K562 (cell line): ENCODE measurements at regions not wholly inside any gene's neighbourhood (a gene's known extent, or its start where the extent isn't known, plus 50 kb on each side); places are given as distances from the start of the nearest gene placed in this dataset.

ENCODE experiments used
- ATAC-seq: fragments of 200-7000 bp; cut with Tn5 transposase; 3 replicates; pipeline ENCODE4 v1.9.1; 2020; ENCODE audit warnings: moderate library complexity
- BruUV-seq: library from RNA; stranded (reverse); fragments of 400-500 nt; replicated peaks from 2 replicates; lab custom pipeline; 2021; lab: Mats Ljungman, UMichigan
- CTCF ChIA-PET: fragments of 300-600 bp; formaldehyde crosslinking; extraction: SDS; loops from one replicate; lab custom pipeline; 2021; ENCODE audit warnings: low intra/inter-chr PET ratio; lab: Yijun Ruan, JAX
- POLR2A ChIA-PET: fragments of 300-600, 350-650 bp; sonication (Branson Sonifier 250); formaldehyde crosslinking; extraction: SDS; loops from one replicate; lab custom pipeline; 2021; ENCODE audit warnings: antibody characterized with exemption, inconsistent platforms; lab: Yijun Ruan, JAX
- DNase-seq, 4 experiments: peaks; one replicate each; pipeline versions ENCODE4 v3.0.0 to v3.0.0-alpha.2; 2011 to 2018; ENCODE audit warnings: low spot score in 3 of 4, mixed read lengths in 3 of 4; ENCODE audit errors: extremely low read depth in 1 of 4
- FAIRE-seq: peaks from 2 replicates; lab custom pipeline; 2011; peaks lifted over from hg19 to GRCh38; lab: Jason Lieb, UNC
- H2AFZ ChIP-seq: 2 replicates; pipeline ENCODE4 v1.6.0; 2011; ENCODE audit warnings: low read depth, low read length, control low read depth, inconsistent platforms
- H3K27ac ChIP-seq: fragments of 200-600 bp; 3 replicates; pipeline ENCODE4 v1.8.0; 2011; ENCODE audit warnings: low read depth, mild to moderate bottlenecking, control low read depth, inconsistent platforms, low read length, moderate library complexity, mixed read lengths; ENCODE audit errors: extremely low read depth
- H3K27me3 ChIP-seq, 2 experiments: fragments of 300-600 bp in 1 of 2; 2 replicates in 1 of 2; 3 replicates in 1 of 2; pipeline versions ENCODE4 v1.6.0 to v1.8.0; 2011; ENCODE audit warnings: inconsistent platforms in 2 of 2, low read length in 2 of 2, mild to moderate bottlenecking in 1 of 2, mixed read lengths in 1 of 2, moderate library complexity in 1 of 2; ENCODE audit not compliant: control insufficient read depth in 2 of 2, insufficient read depth in 2 of 2
- H3K36me3 ChIP-seq: fragments of 300-600 bp; 3 replicates; pipeline ENCODE4 v1.8.0; 2011; ENCODE audit warnings: mild to moderate bottlenecking, low read length, inconsistent platforms; ENCODE audit not compliant: control insufficient read depth, insufficient read depth
- H3K4me1 ChIP-seq, 2 experiments: fragments of 200-600 bp in 1 of 2; replicated peaks in 1 of 2; 2 replicates in 1 of 2; 3 replicates in 1 of 2; pipeline versions ENCODE4 v1.5.1 to v1.8.0; 2011; ENCODE audit warnings: inconsistent platforms in 2 of 2, low read length in 2 of 2, mild to moderate bottlenecking in 1 of 2, mixed read lengths in 1 of 2, moderate library complexity in 1 of 2; ENCODE audit not compliant: control insufficient read depth in 2 of 2, insufficient read depth in 2 of 2
- H3K4me2 ChIP-seq: 2 replicates; pipeline ENCODE4 v1.6.1; 2011; ENCODE audit warnings: low read length, control low read depth, inconsistent platforms, mixed read lengths; ENCODE audit not compliant: insufficient read depth
- H3K4me3 ChIP-seq: fragments of 200-600 bp; sonication (generic), shearing (Covaris generic); 2 replicates; pipeline ENCODE4 v1.5.1; 2016; ENCODE audit warnings: control low read depth, inconsistent platforms
- H3K79me2 ChIP-seq: fragments of 200-600 bp; 3 replicates; pipeline ENCODE4 v1.8.0; 2011; ENCODE audit warnings: low read length, inconsistent platforms; ENCODE audit not compliant: control insufficient read depth, insufficient read depth
- H3K9ac ChIP-seq, 2 experiments: 2 replicates each; pipeline versions ENCODE4 v1.6.0 to v1.6.1; 2011; ENCODE audit warnings: low read depth in 2 of 2, low read length in 2 of 2, control low read depth in 1 of 2, inconsistent platforms in 1 of 2, mild to moderate bottlenecking in 1 of 2, mixed read lengths in 1 of 2; ENCODE audit not compliant: insufficient read depth in 1 of 2
- H3K9me1 ChIP-seq: one replicate; pipeline ENCODE4 v1.6.0; 2011; ENCODE audit warnings: inconsistent platforms, mild to moderate bottlenecking, low read length, moderate library complexity; ENCODE audit not compliant: control insufficient read depth, insufficient read depth
- H3K9me3 ChIP-seq: replicated peaks from 2 replicates; pipeline ENCODE4 v1.5.1; 2011; ENCODE audit warnings: low read depth, low read length, inconsistent platforms; ENCODE audit not compliant: control insufficient read depth, insufficient read depth
- H4K20me1 ChIP-seq: replicated peaks from 2 replicates; pipeline ENCODE4 v1.6.1; 2011; ENCODE audit warnings: low read length, inconsistent platforms, mixed read lengths; ENCODE audit not compliant: control insufficient read depth, insufficient read depth
- ARID2 ChIP-seq: fragments of 450-650 bp; IDR thresholded peaks from 2 replicates; pipeline ENCODE4 v1.6.1; 2017; ENCODE audit warnings: antibody characterized with exemption, mild to moderate bottlenecking
- NR2F6 ChIP-seq: fragments of 450-650 bp; formaldehyde crosslinking; IDR thresholded peaks from 2 replicates; pipeline ENCODE4 v1.4.0; 2020; ENCODE audit warnings: mild to moderate bottlenecking
- ZBTB8A ChIP-seq: fragments of 450-650 bp; IDR thresholded peaks from 2 replicates; pipeline ENCODE4 v1.6.1; 2018; ENCODE audit warnings: mild to moderate bottlenecking, moderate library complexity; ENCODE audit not compliant: partially characterized antibody
- ZNF121 ChIP-seq: sonication (generic); formaldehyde crosslinking; conservative IDR thresholded peaks from 2 replicates; pipeline ENCODE4 v1.8.0; 2022; ENCODE audit warnings: missing genetic modification reagents
- WGBS: fragments of 100-300 bp; shearing (Covaris generic); methylation state at CpG from one replicate; pipeline ENCODE4 v1.1.6; 2016; ENCODE audit warnings: low coverage, mixed read lengths; ENCODE audit not compliant: insufficient coverage; ENCODE audit errors: missing lambda C conversion rate; 5-methylcytosine and 5-hydroxymethylcytosine counted together
- in situ Hi-C: fragments of 300-500 bp; cut with MboI; formaldehyde crosslinking; loops from 4 replicates; pipeline ENCODE4 v1.15.0; 2018; ENCODE audit warnings: inconsistent platforms, mixed read lengths
- intact Hi-C: fragments of 100-400 bp; cut with micrococcal nuclease; formaldehyde crosslinking; loops from 2 replicates; pipeline ENCODE4 v1.14.2; 2022
- TF ChIP-seq, protein P1 (sequence below): fragments of 200-400 bp; formaldehyde crosslinking; IDR thresholded peaks from 2 replicates; pipeline ENCODE4 v1.6.1; 2017; ENCODE audit warnings: mild to moderate bottlenecking, low read depth, low read length, moderate library complexity
- TF ChIP-seq, protein P2 (sequence below): IDR thresholded peaks from 2 replicates; pipeline ENCODE4 v1.6.1; 2016; ENCODE audit warnings: missing genetic modification characterization, missing compliant biosample characterization
- TF ChIP-seq, protein P3 (sequence below): fragments of 250-450 bp; sonication (Bioruptor Pico); IDR thresholded peaks from 2 replicates; pipeline ENCODE4 v1.9.0; 2021; ENCODE audit warnings: mild to moderate bottlenecking

DNA sequence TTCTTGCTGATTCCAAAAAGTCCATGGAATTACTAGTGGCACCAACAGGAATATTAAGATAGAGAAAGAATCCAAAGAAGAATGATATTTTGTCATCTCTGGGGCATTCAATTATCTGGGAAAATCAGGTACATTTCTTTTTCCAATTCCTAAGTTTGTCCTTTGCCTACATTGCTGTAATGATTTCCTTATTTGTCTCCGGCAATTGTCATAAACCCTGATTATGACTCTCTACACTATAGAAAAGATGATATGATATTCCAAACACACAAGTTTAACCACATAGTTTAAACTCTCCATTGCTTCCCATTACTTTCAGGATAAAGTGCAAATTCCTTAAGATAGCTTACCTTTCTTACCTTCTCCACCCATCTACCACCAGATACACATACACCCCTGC is 647.0 kb downstream of the PLPP3 start:
- 0% methylated on average over 1 of the region's 1 CpG for WGBS
- Histone ChIP-seq H3K9me1 (no peaks in the 10 kb centered on the region), H3K27ac (no peak overlapping the region), H3K4me1 (no peaks in the 10 kb centered on the region), H3K27me3 (no peaks in the 10 kb centered on the region), H2AFZ (no peak overlapping the region), H3K36me3 (no peaks in the 10 kb centered on the region), H3K79me2 (no peaks in the 10 kb centered on the region), H3K9me3 (no peaks in the 10 kb centered on the region), H3K9ac (no peak overlapping the region), H3K4me3 (no peak overlapping the region), H3K4me2 (no peak overlapping the region), H4K20me1 (no peaks in the 10 kb centered on the region)
- in situ Hi-C loops = no loop called here
- intact Hi-C loops = no loop called here
- FAIRE-seq = no peak
- ATAC-seq = no peak
- TF ChIP-seq, protein P1, sequence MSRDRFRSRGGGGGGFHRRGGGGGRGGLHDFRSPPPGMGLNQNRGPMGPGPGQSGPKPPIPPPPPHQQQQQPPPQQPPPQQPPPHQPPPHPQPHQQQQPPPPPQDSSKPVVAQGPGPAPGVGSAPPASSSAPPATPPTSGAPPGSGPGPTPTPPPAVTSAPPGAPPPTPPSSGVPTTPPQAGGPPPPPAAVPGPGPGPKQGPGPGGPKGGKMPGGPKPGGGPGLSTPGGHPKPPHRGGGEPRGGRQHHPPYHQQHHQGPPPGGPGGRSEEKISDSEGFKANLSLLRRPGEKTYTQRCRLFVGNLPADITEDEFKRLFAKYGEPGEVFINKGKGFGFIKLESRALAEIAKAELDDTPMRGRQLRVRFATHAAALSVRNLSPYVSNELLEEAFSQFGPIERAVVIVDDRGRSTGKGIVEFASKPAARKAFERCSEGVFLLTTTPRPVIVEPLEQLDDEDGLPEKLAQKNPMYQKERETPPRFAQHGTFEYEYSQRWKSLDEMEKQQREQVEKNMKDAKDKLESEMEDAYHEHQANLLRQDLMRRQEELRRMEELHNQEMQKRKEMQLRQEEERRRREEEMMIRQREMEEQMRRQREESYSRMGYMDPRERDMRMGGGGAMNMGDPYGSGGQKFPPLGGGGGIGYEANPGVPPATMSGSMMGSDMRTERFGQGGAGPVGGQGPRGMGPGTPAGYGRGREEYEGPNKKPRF = no peak
- TF ChIP-seq ZBTB8A (no peak), ZNF121 (CRISPR knock-in tag) (no peak), ARID2 (no peak), NR2F6 (CRISPR knock-in tag) (no peak)
- TF ChIP-seq, protein P2, sequence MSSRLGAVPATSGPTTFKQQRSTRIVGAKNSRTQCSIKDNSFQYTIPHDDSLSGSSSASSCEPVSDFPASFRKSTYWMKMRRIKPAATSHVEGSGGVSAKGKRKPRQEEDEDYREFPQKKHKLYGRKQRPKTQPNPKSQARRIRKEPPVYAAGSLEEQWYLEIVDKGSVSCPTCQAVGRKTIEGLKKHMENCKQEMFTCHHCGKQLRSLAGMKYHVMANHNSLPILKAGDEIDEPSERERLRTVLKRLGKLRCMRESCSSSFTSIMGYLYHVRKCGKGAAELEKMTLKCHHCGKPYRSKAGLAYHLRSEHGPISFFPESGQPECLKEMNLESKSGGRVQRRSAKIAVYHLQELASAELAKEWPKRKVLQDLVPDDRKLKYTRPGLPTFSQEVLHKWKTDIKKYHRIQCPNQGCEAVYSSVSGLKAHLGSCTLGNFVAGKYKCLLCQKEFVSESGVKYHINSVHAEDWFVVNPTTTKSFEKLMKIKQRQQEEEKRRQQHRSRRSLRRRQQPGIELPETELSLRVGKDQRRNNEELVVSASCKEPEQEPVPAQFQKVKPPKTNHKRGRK (tag) = no peak
- TF ChIP-seq, protein P3, sequence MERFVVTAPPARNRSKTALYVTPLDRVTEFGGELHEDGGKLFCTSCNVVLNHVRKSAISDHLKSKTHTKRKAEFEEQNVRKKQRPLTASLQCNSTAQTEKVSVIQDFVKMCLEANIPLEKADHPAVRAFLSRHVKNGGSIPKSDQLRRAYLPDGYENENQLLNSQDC (CRISPR knock-in tag) = no peak
- DNase-seq = no peak
- BruUV-seq = no TSS peak
- POLR2A ChIA-PET = no interaction called here
- CTCF ChIA-PET = no interaction called here
